Tibial nerve (tissue), 4 donors: ENCODE measurements at regions not wholly inside any gene's neighbourhood (a gene's known extent, or its start where the extent isn't known, plus 50 kb on each side); places are given as distances from the start of the nearest gene placed in this dataset.
A peak's percentile ranks its signal among the peaks of the same experiment; 100 is the strongest.

Experiments
- DNase-seq, 2 donors: peaks; one replicate each; pipeline ENCODE4 v3.0.0-alpha.2; 2019; ENCODE audit warnings: low spot score in 2 of 2
- H3K27ac ChIP-seq, 4 donors: fragments of 200-600 bp; sonication (generic) in 3 of 4; one replicate each; pipeline ENCODE4 v1.5.1; 2017 to 2019; ENCODE audit warnings: mild to moderate bottlenecking in 1 of 4
- H3K27me3 ChIP-seq, 2 donors: fragments of 200-600 bp; sonication (generic) in 1 of 2; one replicate each; pipeline versions ENCODE4 v1.5.1 to v1.6.0; 2017 to 2019
- H3K36me3 ChIP-seq, 3 donors: fragments of 200-600 bp; sonication (generic); one replicate each; pipeline ENCODE4 v1.5.1; 2018 to 2019
- H3K4me1 ChIP-seq, 4 donors: fragments of 200-600 bp; sonication (generic) in 3 of 4; one replicate each; pipeline ENCODE4 v1.5.1; 2017 to 2019
- H3K4me3 ChIP-seq, 4 donors: fragments of 200-600 bp; sonication (generic) in 3 of 4; one replicate each; pipeline ENCODE4 v1.5.1; 2017 to 2019; ENCODE audit warnings: mild to moderate bottlenecking in 1 of 4, moderate library complexity in 1 of 4
- H3K9me3 ChIP-seq, 4 donors: fragments of 200-600 bp; sonication (generic) in 3 of 4; one replicate each; pipeline ENCODE4 v1.5.1; 2017 to 2019
- CTCF ChIP-seq, 5 experiments: fragments of 200-600 bp in 3 of 5; fragments of 450-650 bp in 2 of 5; sonication (generic) in 3 of 5; IDR thresholded peaks; one replicate each; pipeline ENCODE4 v1.5.1; 2016 to 2019; ENCODE audit warnings: antibody characterized with exemption in 5 of 5, mild to moderate bottlenecking in 3 of 5, moderate library complexity in 2 of 5
- EP300 ChIP-seq, 2 donors: sonication (generic); formaldehyde crosslinking; IDR thresholded peaks; one replicate each; pipeline ENCODE4 v1.6.1; 2017; ENCODE audit warnings: antibody characterized with exemption in 2 of 2, mild to moderate bottlenecking in 1 of 2
- POLR2A ChIP-seq, 2 donors: fragments of 450-650 bp; IDR thresholded peaks; one replicate each; pipeline ENCODE4 v1.6.1; 2017; ENCODE audit warnings: antibody characterized with exemption in 2 of 2, mild to moderate bottlenecking in 2 of 2, moderate library complexity in 2 of 2
- WGBS, 2 donors: methylation state at CpG; one replicate each; pipeline ENCODE4 v1.1.5; 2018; 5-methylcytosine and 5-hydroxymethylcytosine counted together

DNA sequence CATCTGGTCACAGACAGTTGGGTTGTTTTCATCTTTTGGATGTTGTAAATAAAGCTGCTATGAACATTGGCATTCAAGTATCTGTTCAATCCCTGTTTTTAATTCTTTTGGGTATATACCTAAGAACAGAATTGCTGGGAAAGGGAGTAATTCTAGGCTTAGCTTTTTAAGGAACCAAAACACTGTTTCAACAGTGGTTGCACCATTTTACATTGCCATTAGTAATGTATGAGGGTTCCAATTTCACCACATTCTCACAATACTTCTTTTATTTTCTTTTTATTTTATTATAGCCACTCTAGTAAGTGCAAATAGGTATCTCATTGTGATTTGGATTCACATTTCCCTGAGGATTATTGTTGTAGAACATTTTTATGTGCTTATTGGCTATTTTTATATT, 108.9 kb upstream of the GLS start:
- no peak for TF ChIP-seq EP300 (IDR thresholded peaks at IDR 0.05)
- TF ChIP-seq POLR2A (IDR thresholded peaks at IDR 0.05), result no peak
- TF ChIP-seq CTCF (IDR thresholded peaks at IDR 0.05), result no peak

GRCh38 chr2:190780594-190780993, 100.0 kb upstream of the GLS start:
- no peaks in the 10 kb centered on the region for H3K4me1 ChIP-seq
- no peak for DNase-seq
- H3K9me3 ChIP-seq, result peaks cover 0 to 13% (median 0%) of the 10 kb centered on the region in 4 donors
- TF ChIP-seq POLR2A (IDR thresholded peaks at IDR 0.05), result no peak
- TF ChIP-seq EP300 (IDR thresholded peaks at IDR 0.05), result no peak
- no peak for TF ChIP-seq CTCF (IDR thresholded peaks at IDR 0.05)
- 90 to 96% methylated on average over 1 of the region's 1 CpG for WGBS, 2 donors
- H3K27ac ChIP-seq, result no peak overlapping the region
- no peak overlapping the region for H3K4me3 ChIP-seq
- H3K36me3 ChIP-seq, result no peaks in the 10 kb centered on the region
- peaks cover 0 to 4% of the 10 kb centered on the region in 2 donors for H3K27me3 ChIP-seq

More for the DNA sequence above, 108.9 kb upstream of the GLS start:
- Histone ChIP-seq H3K27me3 (no peaks in the 10 kb centered on the region), H3K27ac (no peak overlapping the region), H3K4me1 (no peaks in the 10 kb centered on the region), H3K9me3 (no peaks in the 10 kb centered on the region), H3K36me3 (no peaks in the 10 kb centered on the region), H3K4me3 (no peak overlapping the region)
- no peak for DNase-seq

DNA sequence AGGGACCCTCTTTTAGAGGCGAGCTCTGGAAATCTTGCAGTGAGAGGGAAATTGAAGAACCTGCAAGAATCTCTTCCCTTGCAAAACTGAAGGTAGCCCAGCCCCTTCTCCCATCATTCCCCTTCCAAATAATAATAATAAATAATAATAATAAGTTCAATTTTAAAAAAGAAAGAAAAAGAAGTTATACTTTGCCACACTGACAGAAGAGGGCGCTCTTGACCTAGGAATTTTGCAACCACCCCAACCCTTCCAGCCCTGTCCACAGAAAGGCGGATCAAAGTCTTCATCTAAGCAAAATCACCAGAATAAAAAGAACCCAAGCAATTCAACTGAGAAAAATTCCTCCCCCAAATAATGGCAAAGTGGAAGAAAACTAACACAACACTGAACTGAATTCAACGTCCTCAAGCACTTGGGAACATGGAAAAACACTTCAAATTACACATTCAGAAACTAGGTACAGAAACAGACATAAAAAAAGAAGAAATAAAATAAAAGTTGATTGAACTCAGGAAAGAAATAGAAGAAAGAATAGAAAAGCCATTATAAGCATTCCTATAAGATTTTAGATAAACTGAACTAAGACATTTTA, 98.9 kb upstream of the GLS start:
- WGBS, 2 donors, result 27 to 30% methylated on average over 4 of the region's 4 CpGs
- TF ChIP-seq POLR2A (IDR thresholded peaks at IDR 0.05), result no peak
- peak in 4 of 5 experiments; percentile 43 to 66 (median 60) for TF ChIP-seq CTCF (IDR thresholded peaks at IDR 0.05)
- H3K4me3 ChIP-seq, result no peak overlapping the region
- peaks cover 0 to 4% of the 10 kb centered on the region in 2 donors for H3K27me3 ChIP-seq
- H3K27ac ChIP-seq, result no peak overlapping the region
- DNase-seq, result peak in 1 of 2 donors; percentile 14
- peaks cover 0 to 13% (median 0%) of the 10 kb centered on the region in 4 donors for H3K9me3 ChIP-seq
- no peaks in the 10 kb centered on the region for H3K36me3 ChIP-seq
- no peaks in the 10 kb centered on the region for H3K4me1 ChIP-seq

GRCh38 chr2:190782264-190782663, 98.4 kb upstream of the GLS start:
- Histone ChIP-seq H3K27me3 (peaks cover 0 to 4% of the 10 kb centered on the region in 2 donors), H3K4me1 (no peaks in the 10 kb centered on the region), H3K27ac (no peak overlapping the region), H3K36me3 (no peaks in the 10 kb centered on the region), H3K4me3 (no peak overlapping the region), H3K9me3 (peaks cover 0 to 13% (median 0%) of the 10 kb centered on the region in 4 donors)
- DNase-seq, result no peak
- 90 to 92% methylated on average over 2 of the region's 2 CpGs for WGBS, 2 donors
- no peak for TF ChIP-seq POLR2A (IDR thresholded peaks at IDR 0.05)
- no peak for TF ChIP-seq EP300 (IDR thresholded peaks at IDR 0.05)
- TF ChIP-seq CTCF (IDR thresholded peaks at IDR 0.05), result no peak

- H3K36me3 ChIP-seq, result no peaks in the 10 kb centered on the region
- WGBS, 2 donors, result 96 to 98% methylated on average over 1 of the region's 1 CpG
- H3K4me1 ChIP-seq, result no peaks in the 10 kb centered on the region
- H3K27me3 ChIP-seq, result no peaks in the 10 kb centered on the region
- H3K9me3 ChIP-seq, result peaks cover 0 to 7% (median 0%) of the 10 kb centered on the region in 4 donors
- TF ChIP-seq CTCF (IDR thresholded peaks at IDR 0.05) (no peak), EP300 (IDR thresholded peaks at IDR 0.05) (no peak), POLR2A (IDR thresholded peaks at IDR 0.05) (no peak)
- H3K27ac ChIP-seq, result no peak overlapping the region
- no peak for DNase-seq
- no peak overlapping the region for H3K4me3 ChIP-seq
Observed at GRCh38 chr2:190783513-190784263, 96.9 kb upstream of the GLS start.
